ENCODE measurements at regions not wholly inside any gene's neighbourhood (a gene's known extent, or its start where the extent isn't known, plus 50 kb on each side); places are given as distances from the start of the nearest gene placed in this dataset.

DNA sequence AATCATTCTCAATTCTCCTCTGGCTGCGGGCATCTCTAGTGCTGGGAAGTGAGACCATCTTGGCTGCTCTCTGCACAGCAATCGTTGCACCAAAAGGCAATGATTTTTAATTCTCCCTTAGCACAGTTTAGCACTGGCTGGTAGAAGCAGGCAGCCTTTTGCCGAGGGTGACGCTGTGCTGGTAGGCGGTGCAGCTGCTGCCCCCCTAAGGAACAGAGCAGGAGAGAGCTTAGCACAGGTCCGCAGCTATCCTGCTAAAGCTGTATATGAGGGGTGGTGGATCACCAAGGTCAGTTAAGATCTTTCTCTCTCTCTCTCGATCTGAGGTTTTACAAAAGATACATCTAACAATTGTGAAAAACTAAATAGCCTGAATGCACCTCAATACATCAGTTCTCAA, 390.1 kb downstream of the GATA3 start:
- Mint-ChIP-seq H3K9me3 (ENCODE audit: unreplicated experiment) (no peaks in the 10 kb centered on the region), H3K27ac (ENCODE audit: unreplicated experiment) (no peak overlapping the region), H3K36me3 (ENCODE audit: insufficient read depth, unreplicated experiment) (no peaks in the 10 kb centered on the region), H3K4me1 (ENCODE audit: low read depth, unreplicated experiment) (no peaks in the 10 kb centered on the region), H3K27me3 (ENCODE audit: insufficient read depth, unreplicated experiment) (peaks cover 5% of the 10 kb centered on the region), H3K4me3 (ENCODE audit: unreplicated experiment) (no peak overlapping the region)
- ChIA-PET CTCF (interaction anchor here (1.0 to 1.1 kb wide), 2 partner anchors 13 to 78 kb away, joined by 3 to 5 read pairs; no protein-coding TSS in a partner anchor), POLR2A (no interaction called here)
- no peaks in the 10 kb centered on the region; the same call in 1 of the 2 replicates for H3K27me3 ChIP-seq (replicated peaks; ENCODE audit: control insufficient read depth, insufficient read depth, low read length)
- BruUV-seq (replicated peaks) = no TSS peak
- no peaks in the 10 kb centered on the region for H3K9me3 ChIP-seq
- H3K4me3 ChIP-seq (ENCODE audit: low read depth, low read length) = no peak overlapping the region
- peak in 1 of 2 experiments; percentile 40 for DNase-seq
- TF ChIP-seq, protein P1, sequence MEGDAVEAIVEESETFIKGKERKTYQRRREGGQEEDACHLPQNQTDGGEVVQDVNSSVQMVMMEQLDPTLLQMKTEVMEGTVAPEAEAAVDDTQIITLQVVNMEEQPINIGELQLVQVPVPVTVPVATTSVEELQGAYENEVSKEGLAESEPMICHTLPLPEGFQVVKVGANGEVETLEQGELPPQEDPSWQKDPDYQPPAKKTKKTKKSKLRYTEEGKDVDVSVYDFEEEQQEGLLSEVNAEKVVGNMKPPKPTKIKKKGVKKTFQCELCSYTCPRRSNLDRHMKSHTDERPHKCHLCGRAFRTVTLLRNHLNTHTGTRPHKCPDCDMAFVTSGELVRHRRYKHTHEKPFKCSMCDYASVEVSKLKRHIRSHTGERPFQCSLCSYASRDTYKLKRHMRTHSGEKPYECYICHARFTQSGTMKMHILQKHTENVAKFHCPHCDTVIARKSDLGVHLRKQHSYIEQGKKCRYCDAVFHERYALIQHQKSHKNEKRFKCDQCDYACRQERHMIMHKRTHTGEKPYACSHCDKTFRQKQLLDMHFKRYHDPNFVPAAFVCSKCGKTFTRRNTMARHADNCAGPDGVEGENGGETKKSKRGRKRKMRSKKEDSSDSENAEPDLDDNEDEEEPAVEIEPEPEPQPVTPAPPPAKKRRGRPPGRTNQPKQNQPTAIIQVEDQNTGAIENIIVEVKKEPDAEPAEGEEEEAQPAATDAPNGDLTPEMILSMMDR (IDR thresholded peaks at IDR 0.05; ENCODE audit: insufficient read depth in 1 of 2, low read depth in 1 of 2, low read length in 1 of 2, severe bottlenecking in 1 of 2, unreplicated experiment in 1 of 2) = peak; percentile 25 to 60
- no peaks in the 10 kb centered on the region for H3K4me1 ChIP-seq
- intact Hi-C loops (cut with micrococcal nuclease; ENCODE audit: unreplicated experiment) = loop anchor here (1.0 to 10.0 kb wide), 3 partner anchors 78 to 570 kb away; partner anchors contain the start of gene GATA3
- no peaks in the 10 kb centered on the region for H3K36me3 ChIP-seq (ENCODE audit: control insufficient read depth, insufficient read depth, low read length)

DNA sequence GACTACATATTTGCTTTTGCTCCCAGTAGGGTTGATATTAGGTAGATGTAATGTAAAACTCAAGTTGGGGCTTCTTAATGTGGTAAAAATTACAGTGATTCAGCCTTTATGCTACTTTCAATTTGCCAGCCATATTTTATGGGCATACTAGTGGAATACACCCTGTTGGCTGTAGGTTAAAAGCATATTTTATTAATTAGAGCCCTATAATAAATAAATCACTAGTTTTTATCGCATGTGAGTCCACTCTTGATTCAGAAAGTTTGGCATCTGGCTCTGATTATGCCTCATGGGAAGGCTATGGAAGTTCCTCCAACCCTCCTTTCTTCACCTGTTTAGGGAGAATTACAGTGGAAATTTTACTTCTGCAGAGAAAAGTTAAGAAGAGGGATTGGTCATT, 390.9 kb downstream of the GATA3 start:
- H3K9me3 ChIP-seq = no peaks in the 10 kb centered on the region
- Mint-ChIP-seq H3K27me3 (ENCODE audit: insufficient read depth, unreplicated experiment) (peaks cover 4% of the 10 kb centered on the region), H3K9me3 (ENCODE audit: unreplicated experiment) (no peaks in the 10 kb centered on the region), H3K27ac (ENCODE audit: unreplicated experiment) (no peak overlapping the region), H3K4me1 (ENCODE audit: low read depth, unreplicated experiment) (no peaks in the 10 kb centered on the region), H3K36me3 (ENCODE audit: insufficient read depth, unreplicated experiment) (no peaks in the 10 kb centered on the region), H3K4me3 (ENCODE audit: unreplicated experiment) (no peak overlapping the region)
- no peaks in the 10 kb centered on the region for H3K4me1 ChIP-seq
- BruUV-seq (replicated peaks) = no TSS peak
- no peaks in the 10 kb centered on the region; the same call in 1 of the 2 replicates for H3K27me3 ChIP-seq (replicated peaks; ENCODE audit: control insufficient read depth, insufficient read depth, low read length)
- H3K36me3 ChIP-seq (ENCODE audit: control insufficient read depth, insufficient read depth, low read length) = no peaks in the 10 kb centered on the region
- DNase-seq = no peak
- POLR2A ChIA-PET = no interaction called here
- CTCF ChIA-PET = interaction anchor here (1.0 kb wide), 1 partner anchor 79 kb away, joined by 3 read pairs; no protein-coding TSS in a partner anchor
- intact Hi-C loops (cut with micrococcal nuclease; ENCODE audit: unreplicated experiment) = loop anchor here (10.0 kb wide), 1 partner anchor 571 kb away; no protein-coding TSS in a partner anchor
- H3K4me3 ChIP-seq (ENCODE audit: low read depth, low read length) = no peak overlapping the region
- TF ChIP-seq, protein P1 (IDR thresholded peaks at IDR 0.05; ENCODE audit: insufficient read depth in 1 of 2, low read depth in 1 of 2, low read length in 1 of 2, severe bottlenecking in 1 of 2, unreplicated experiment in 1 of 2) = no peak

DNA sequence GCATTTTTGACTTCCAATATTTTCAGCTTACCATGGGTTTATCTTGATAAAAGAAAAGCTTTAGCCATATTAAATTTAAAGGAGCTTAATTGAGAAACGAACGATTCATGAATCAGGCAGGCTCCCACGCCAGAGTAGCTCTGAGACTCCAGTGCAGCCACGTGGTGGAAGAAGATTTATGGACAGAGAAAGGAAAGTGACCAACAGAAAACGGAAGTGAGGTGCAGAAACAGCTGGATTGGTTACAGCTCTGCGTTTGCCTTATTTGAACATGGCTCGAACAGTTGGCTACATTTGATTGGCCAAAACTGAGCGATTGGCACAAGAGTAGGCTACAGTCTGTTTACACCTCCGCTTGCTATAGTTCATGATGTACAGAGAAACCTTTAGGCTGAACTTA, 395.4 kb downstream of the GATA3 start:
- Mint-ChIP-seq H3K4me3 (ENCODE audit: unreplicated experiment) (no peak overlapping the region), H3K9me3 (ENCODE audit: unreplicated experiment) (no peaks in the 10 kb centered on the region), H3K36me3 (ENCODE audit: insufficient read depth, unreplicated experiment) (no peaks in the 10 kb centered on the region), H3K4me1 (ENCODE audit: low read depth, unreplicated experiment) (peaks cover 6% of the 10 kb centered on the region), H3K27me3 (ENCODE audit: insufficient read depth, unreplicated experiment) (no peaks in the 10 kb centered on the region), H3K27ac (ENCODE audit: unreplicated experiment) (no peak overlapping the region)
- Histone ChIP-seq H3K9me3 (no peaks in the 10 kb centered on the region), H3K4me3 (ENCODE audit: low read depth, low read length) (no peak overlapping the region), H3K27me3 (replicated peaks; ENCODE audit: control insufficient read depth, insufficient read depth, low read length) (no peaks in the 10 kb centered on the region), H3K4me1 (no peaks in the 10 kb centered on the region), H3K36me3 (ENCODE audit: control insufficient read depth, insufficient read depth, low read length) (no peaks in the 10 kb centered on the region)
- no TSS peak for BruUV-seq (replicated peaks)
- TF ChIP-seq, protein P1 (IDR thresholded peaks at IDR 0.05; ENCODE audit: insufficient read depth in 1 of 2, low read depth in 1 of 2, low read length in 1 of 2, severe bottlenecking in 1 of 2, unreplicated experiment in 1 of 2) = no peak
- no peak for DNase-seq
- ChIA-PET CTCF (interaction anchor here (0.8 kb wide), 1 partner anchor 70 kb away, joined by 3 read pairs; no protein-coding TSS in a partner anchor), POLR2A (no interaction called here)
- intact Hi-C loops (cut with micrococcal nuclease; ENCODE audit: unreplicated experiment) = loop anchor here (10.0 kb wide), 1 partner anchor 575 kb away; no protein-coding TSS in a partner anchor
